Stimulated activated memory B cell treated with anti-CD40 and anti-IgM and Interleukin-4, amounts not matched to agents 10 μg/mL and 1 μg/mL and 100 μg/mL, for 72 hours (primary cell): ENCODE measurements at regions not wholly inside any gene's neighbourhood (a gene's known extent, or its start where the extent isn't known, plus 50 kb on each side); places are given as distances from the start of the nearest gene placed in this dataset.
A peak's percentile ranks its signal among the peaks of the same experiment; 100 is the strongest.
"Not testable (repeated sequence)": the region's sequence is repeated elsewhere in the genome, so short reads cannot be mapped to it uniquely, and the experiment has no call there.

ENCODE experiments used
- ATAC-seq: fragments of 150-1000 bp; cut with Tn5 transposase; 2 replicates; pipeline ENCODE4 v1.10.0; 2021
- H3K27ac Mint-ChIP-seq: one replicate; pipeline ENCODE4 v1.8.0; 2022; ENCODE audit warnings: mild to moderate bottlenecking, mixed read lengths
- H3K27me3 Mint-ChIP-seq: one replicate; pipeline ENCODE4 v1.8.0; 2022; ENCODE audit warnings: mixed read lengths
- H3K36me3 Mint-ChIP-seq: one replicate; pipeline ENCODE4 v1.8.0; 2022; ENCODE audit warnings: mixed read lengths
- H3K4me1 Mint-ChIP-seq: one replicate; pipeline ENCODE4 v1.8.0; 2022; ENCODE audit warnings: mixed read lengths
- H3K4me3 Mint-ChIP-seq: one replicate; pipeline ENCODE4 v1.8.0; 2022; ENCODE audit warnings: mild to moderate bottlenecking, moderate library complexity, mixed read lengths
- H3K9me3 Mint-ChIP-seq: one replicate; pipeline ENCODE4 v1.8.0; 2022; ENCODE audit warnings: mixed read lengths

- Mint-ChIP-seq H3K27ac (no peak overlapping the region), H3K27me3 (no peaks in the 10 kb centered on the region), H3K9me3 (peaks cover 7% of the 10 kb centered on the region), H3K36me3 (no peaks in the 10 kb centered on the region), H3K4me1 (no peaks in the 10 kb centered on the region), H3K4me3 (no peak overlapping the region)
- ATAC-seq: no peak
Measured at GRCh38 chr5:18457255-18457654, 823.0 kb downstream of the TAF11L14 start.

- ATAC-seq: no peak
- H3K27me3 Mint-ChIP-seq: no peaks in the 10 kb centered on the region
- no peaks in the 10 kb centered on the region for H3K4me1 Mint-ChIP-seq
- H3K9me3 Mint-ChIP-seq: peaks cover 7% of the 10 kb centered on the region
- no peak overlapping the region for H3K27ac Mint-ChIP-seq
- H3K36me3 Mint-ChIP-seq: no peaks in the 10 kb centered on the region
- no peak overlapping the region for H3K4me3 Mint-ChIP-seq
Measured at GRCh38 chr5:18461766-18462165, 827.5 kb downstream of the TAF11L14 start.

GRCh38 chr5:18465833-18466681, 831.8 kb downstream of the TAF11L14 start:
- Mint-ChIP-seq H3K4me1 (no peaks in the 10 kb centered on the region), H3K4me3 (no peak overlapping the region), H3K27me3 (no peaks in the 10 kb centered on the region), H3K9me3 (no peaks in the 10 kb centered on the region), H3K36me3 (no peaks in the 10 kb centered on the region), H3K27ac (no peak overlapping the region)
- ATAC-seq: peak; percentile 54

- no peaks in the 10 kb centered on the region for H3K36me3 Mint-ChIP-seq
- no peaks in the 10 kb centered on the region for H3K27me3 Mint-ChIP-seq
- H3K27ac Mint-ChIP-seq: no peak overlapping the region
- ATAC-seq: no peak
- no peaks in the 10 kb centered on the region for H3K9me3 Mint-ChIP-seq
- no peak overlapping the region for H3K4me3 Mint-ChIP-seq
- H3K4me1 Mint-ChIP-seq: no peaks in the 10 kb centered on the region
Measured at GRCh38 chr5:18466731-18467130, 832.5 kb downstream of the TAF11L14 start.

- H3K27ac Mint-ChIP-seq, H3K4me1 Mint-ChIP-seq, H3K4me3 Mint-ChIP-seq, H3K27me3 Mint-ChIP-seq, ATAC-seq, H3K36me3 Mint-ChIP-seq, H3K9me3 Mint-ChIP-seq: not testable (repeated sequence)
Measured at GRCh38 chr5:18471791-18472190, 837.5 kb downstream of the TAF11L14 start.

GRCh38 chr5:18483451-18483850, 849.2 kb downstream of the TAF11L14 start:
- Mint-ChIP-seq H3K4me3 (no peak overlapping the region), H3K36me3 (no peaks in the 10 kb centered on the region), H3K27me3 (no peaks in the 10 kb centered on the region), H3K27ac (no peak overlapping the region), H3K9me3 (no peaks in the 10 kb centered on the region), H3K4me1 (no peaks in the 10 kb centered on the region)
- peak; percentile 12 for ATAC-seq

GRCh38 chr5:18487928-18488480, 853.7 kb downstream of the TAF11L14 start:
- H3K9me3 Mint-ChIP-seq: no peaks in the 10 kb centered on the region
- H3K36me3 Mint-ChIP-seq: no peaks in the 10 kb centered on the region
- H3K27me3 Mint-ChIP-seq: no peaks in the 10 kb centered on the region
- ATAC-seq: no peak
- no peaks in the 10 kb centered on the region for H3K4me1 Mint-ChIP-seq
- no peak overlapping the region for H3K4me3 Mint-ChIP-seq
- no peak overlapping the region for H3K27ac Mint-ChIP-seq

- Mint-ChIP-seq H3K27me3 (no peaks in the 10 kb centered on the region), H3K4me1 (no peaks in the 10 kb centered on the region), H3K27ac (no peak overlapping the region), H3K9me3 (no peaks in the 10 kb centered on the region), H3K4me3 (no peak overlapping the region), H3K36me3 (no peaks in the 10 kb centered on the region)
- ATAC-seq: no peak
Measured at GRCh38 chr5:18489703-18490102, 855.4 kb downstream of the TAF11L14 start.

GRCh38 chr5:18491349-18491748, 857.1 kb downstream of the TAF11L14 start:
- no peaks in the 10 kb centered on the region for H3K36me3 Mint-ChIP-seq
- no peaks in the 10 kb centered on the region for H3K27me3 Mint-ChIP-seq
- H3K27ac Mint-ChIP-seq: no peak overlapping the region
- H3K9me3 Mint-ChIP-seq: peaks cover 2% of the 10 kb centered on the region
- no peaks in the 10 kb centered on the region for H3K4me1 Mint-ChIP-seq
- ATAC-seq: no peak
- no peak overlapping the region for H3K4me3 Mint-ChIP-seq

GRCh38 chr5:18495157-18495556, 860.9 kb downstream of the TAF11L14 start:
- Mint-ChIP-seq H3K4me3 (no peak overlapping the region), H3K36me3 (no peaks in the 10 kb centered on the region), H3K27ac (no peak overlapping the region), H3K4me1 (no peaks in the 10 kb centered on the region), H3K27me3 (no peaks in the 10 kb centered on the region), H3K9me3 (peaks cover 6% of the 10 kb centered on the region)
- ATAC-seq: no peak

GRCh38 chr5:18496041-18496440, 861.8 kb downstream of the TAF11L14 start:
- Mint-ChIP-seq H3K36me3 (no peaks in the 10 kb centered on the region), H3K27me3 (no peaks in the 10 kb centered on the region), H3K9me3 (peaks cover 6% of the 10 kb centered on the region), H3K4me3 (no peak overlapping the region), H3K27ac (no peak overlapping the region), H3K4me1 (no peaks in the 10 kb centered on the region)
- ATAC-seq: no peak

GRCh38 chr5:18497089-18497488, 862.8 kb downstream of the TAF11L14 start:
- Mint-ChIP-seq H3K36me3 (no peaks in the 10 kb centered on the region), H3K4me1 (no peaks in the 10 kb centered on the region), H3K4me3 (no peak overlapping the region), H3K27me3 (no peaks in the 10 kb centered on the region), H3K9me3 (peaks cover 6% of the 10 kb centered on the region), H3K27ac (no peak overlapping the region)
- ATAC-seq: no peak

- Mint-ChIP-seq H3K36me3 (no peaks in the 10 kb centered on the region), H3K27me3 (no peaks in the 10 kb centered on the region), H3K9me3 (no peaks in the 10 kb centered on the region), H3K4me3 (no peak overlapping the region), H3K27ac (no peak overlapping the region), H3K4me1 (no peaks in the 10 kb centered on the region)
- no peak for ATAC-seq
Measured at GRCh38 chr5:18503797-18504328, 869.6 kb downstream of the TAF11L14 start.

GRCh38 chr5:18507114-18507513, 872.9 kb downstream of the TAF11L14 start:
- H3K9me3 Mint-ChIP-seq: peaks cover 6% of the 10 kb centered on the region

GRCh38 chr5:18517641-18518380, 883.6 kb downstream of the TAF11L14 start:
- Mint-ChIP-seq H3K9me3 (peaks cover 3% of the 10 kb centered on the region), H3K36me3 (no peaks in the 10 kb centered on the region), H3K27me3 (no peaks in the 10 kb centered on the region), H3K4me1 (no peaks in the 10 kb centered on the region), H3K27ac (no peak overlapping the region), H3K4me3 (no peak overlapping the region)
- ATAC-seq: no peak

More at GRCh38 chr5:18507114-18507513, 872.9 kb downstream of the TAF11L14 start:
- no peaks in the 10 kb centered on the region for H3K36me3 Mint-ChIP-seq
- H3K4me1 Mint-ChIP-seq: no peaks in the 10 kb centered on the region
- no peak overlapping the region for H3K27ac Mint-ChIP-seq
- no peak for ATAC-seq
- no peak overlapping the region for H3K4me3 Mint-ChIP-seq
- H3K27me3 Mint-ChIP-seq: no peaks in the 10 kb centered on the region
